AG09309 (cell line): ENCODE measurements at regions not wholly inside any gene's neighbourhood (a gene's known extent, or its start where the extent isn't known, plus 50 kb on each side); places are given as distances from the start of the nearest gene placed in this dataset.

Experiments
- DNase-seq: peaks from one replicate; pipeline ENCODE4 v3.0.0-alpha.2; 2010; ENCODE audit warnings: low read depth
- H3K4me3 ChIP-seq: 2 replicates; pipeline ENCODE4 v1.5.1; 2011; ENCODE audit warnings: mild to moderate bottlenecking, low read depth, low read length, moderate library complexity; ENCODE audit not compliant: control insufficient read depth
- CTCF ChIP-seq: IDR thresholded peaks from 2 replicates; pipeline ENCODE4 v1.5.1; 2011; ENCODE audit warnings: mild to moderate bottlenecking, low read depth, low read length, inconsistent platforms; ENCODE audit not compliant: insufficient read depth, control insufficient read depth; ENCODE audit errors: missing control alignments

- no peak overlapping the region for H3K4me3 ChIP-seq
- no peak for DNase-seq
- TF ChIP-seq CTCF = no peak
Measured at GRCh38 chr16:59326955-59327354, 592.8 kb upstream of the GOT2 start.

GRCh38 chr16:59324462-59324861 is 590.3 kb upstream of the GOT2 start:
- no peak overlapping the region for H3K4me3 ChIP-seq
- DNase-seq = no peak
- no peak for TF ChIP-seq CTCF

- TF ChIP-seq CTCF = no peak
- no peak overlapping the region for H3K4me3 ChIP-seq
- no peak for DNase-seq
Measured at GRCh38 chr16:59320657-59321056, 586.5 kb upstream of the GOT2 start.

GRCh38 chr16:59319871-59320270 is 585.8 kb upstream of the GOT2 start:
- no peak for DNase-seq
- H3K4me3 ChIP-seq = no peak overlapping the region
- no peak for TF ChIP-seq CTCF

GRCh38 chr16:59305850-59306249 is 571.7 kb upstream of the GOT2 start:
- H3K4me3 ChIP-seq = no peak overlapping the region
- no peak for TF ChIP-seq CTCF
- DNase-seq = no peak

- no peak overlapping the region for H3K4me3 ChIP-seq
- TF ChIP-seq CTCF = no peak
- DNase-seq = no peak
Measured at GRCh38 chr16:59296888-59297287, 562.8 kb upstream of the GOT2 start.

- no peak overlapping the region for H3K4me3 ChIP-seq
- no peak for TF ChIP-seq CTCF
- DNase-seq = no peak
Measured at GRCh38 chr16:59295993-59296736, 562.0 kb upstream of the GOT2 start.
